ENCODE measurements at regions not wholly inside any gene's neighbourhood (a gene's known extent, or its start where the extent isn't known, plus 50 kb on each side); places are given as distances from the start of the nearest gene placed in this dataset.
"Not testable (repeated sequence)": the region's sequence is repeated elsewhere in the genome, so short reads cannot be mapped to it uniquely, and the experiment has no call there.

GRCh38 chr5:8557728-8558127, 688.8 kb downstream of the MTRR start:
- no peak for DNase-seq (ENCODE audit: low spot score)
- no peak overlapping the region for H3K27ac ChIP-seq
- no peak overlapping the region for H3K4me3 ChIP-seq

GRCh38 chr5:8560776-8561175, 691.8 kb downstream of the MTRR start:
- DNase-seq (ENCODE audit: low spot score) = no peak
- Histone ChIP-seq H3K4me3 (no peak overlapping the region), H3K27ac (no peak overlapping the region)
- TF ChIP-seq CTCF (IDR thresholded peaks at IDR 0.05) = no peak

More at GRCh38 chr5:8557728-8558127, 688.8 kb downstream of the MTRR start:
- no peak for TF ChIP-seq CTCF (IDR thresholded peaks at IDR 0.05)

- DNase-seq (ENCODE audit: low spot score) = no peak
- Histone ChIP-seq H3K4me3 (no peak overlapping the region), H3K27ac (no peak overlapping the region)
- no peak for TF ChIP-seq CTCF (IDR thresholded peaks at IDR 0.05)
Measured at GRCh38 chr5:8561224-8561840, 692.4 kb downstream of the MTRR start.

- TF ChIP-seq CTCF (IDR thresholded peaks at IDR 0.05) = no peak
- Histone ChIP-seq H3K4me3 (no peak overlapping the region), H3K27ac (no peak overlapping the region)
- DNase-seq (ENCODE audit: low spot score) = no peak
Measured at GRCh38 chr5:8561854-8562253, 692.9 kb downstream of the MTRR start.

GRCh38 chr5:8563540-8563939, 694.6 kb downstream of the MTRR start:
- H3K27ac ChIP-seq; DNase-seq (ENCODE audit: low spot score); H3K4me3 ChIP-seq: not testable (repeated sequence)

GRCh38 chr5:8568858-8569257, 699.9 kb downstream of the MTRR start:
- no peak for TF ChIP-seq CTCF (IDR thresholded peaks at IDR 0.05)
- Histone ChIP-seq H3K27ac (no peak overlapping the region), H3K4me3 (no peak overlapping the region)
- no peak for DNase-seq (ENCODE audit: low spot score)

- no peak for TF ChIP-seq CTCF (IDR thresholded peaks at IDR 0.05)
- Histone ChIP-seq H3K4me3 (no peak overlapping the region), H3K27ac (no peak overlapping the region)
- DNase-seq (ENCODE audit: low spot score) = no peak
Measured at GRCh38 chr5:8570528-8570927, 701.6 kb downstream of the MTRR start.
